HG03280 (cell line): ENCODE measurements at regions not wholly inside any gene's neighbourhood (a gene's known extent, or its start where the extent isn't known, plus 50 kb on each side); places are given as distances from the start of the nearest gene placed in this dataset.
"Not testable (repeated sequence)": the region's sequence is repeated elsewhere in the genome, so short reads cannot be mapped to it uniquely, and the experiment has no call there.

Experiments used
- ATAC-seq: cut with Tn5 transposase; IDR thresholded peaks from one replicate; pipeline ENCODE4 v1.9.1; 2021; ENCODE audit warnings: mild to moderate bottlenecking, moderate library complexity; ENCODE audit not compliant: unreplicated experiment

DNA sequence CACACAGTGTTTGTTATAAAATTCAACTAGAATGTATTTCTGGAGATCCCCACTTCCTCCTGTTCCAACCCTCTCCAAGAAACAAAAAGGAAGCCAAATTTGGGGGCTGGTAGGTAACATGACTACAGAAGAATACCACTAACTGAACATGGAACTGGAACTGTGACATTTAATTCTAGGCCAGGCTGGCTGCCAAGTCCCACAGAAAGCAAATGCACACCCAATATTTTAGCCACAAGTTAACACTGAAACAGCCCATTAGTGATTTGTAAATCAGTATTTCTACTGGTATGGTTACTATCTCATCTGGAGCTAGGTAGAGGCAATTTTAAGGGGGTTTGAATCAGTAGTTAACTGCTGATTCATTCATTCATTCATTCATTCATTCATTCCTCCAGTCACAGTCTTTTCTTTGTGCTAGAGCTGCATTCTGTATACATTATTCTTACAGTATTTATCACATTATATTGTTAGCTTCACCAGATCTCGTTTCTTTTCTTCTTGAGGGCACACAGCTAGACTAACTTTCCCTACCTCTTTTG is 131.7 kb upstream of the GDNF start:
- no peak for ATAC-seq

DNA sequence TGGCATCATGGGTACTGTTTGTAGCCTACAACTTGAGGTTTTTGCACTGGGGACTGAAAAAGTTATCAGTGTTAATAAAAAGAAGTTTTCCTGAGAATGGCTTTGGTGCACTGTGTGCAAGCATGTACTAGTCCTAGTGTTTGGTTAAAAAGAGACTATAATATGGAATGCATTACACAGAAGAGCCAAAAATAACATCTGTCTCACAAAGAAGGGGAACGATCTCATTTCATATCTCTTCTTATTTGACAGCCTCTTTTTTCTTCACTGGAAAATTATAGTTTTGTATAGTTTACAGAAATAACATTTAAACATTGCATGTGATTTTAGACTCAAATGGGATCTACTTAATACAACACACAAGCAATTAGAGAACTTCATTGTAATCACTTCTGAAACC is 127.0 kb upstream of the GDNF start:
- no peak for ATAC-seq

DNA sequence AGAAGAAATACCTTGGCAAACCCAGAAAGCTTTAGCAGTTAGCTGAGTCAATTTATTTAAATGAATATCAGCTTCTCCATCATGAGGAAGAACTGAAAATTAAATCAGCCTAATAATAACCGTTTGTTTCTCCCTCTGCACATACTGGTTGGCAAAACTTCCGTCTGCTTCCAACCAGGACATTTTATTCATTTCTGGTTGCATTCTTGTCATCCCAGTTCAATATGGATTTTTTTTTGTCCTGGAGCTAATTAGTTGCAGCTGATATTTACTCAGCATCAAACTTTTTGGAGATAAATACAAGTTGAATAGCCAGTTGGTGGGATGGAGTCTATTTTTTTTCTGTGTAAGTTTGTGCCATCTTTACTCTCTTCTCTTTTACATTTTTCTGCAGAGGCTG is 126.5 kb upstream of the GDNF start:
- no peak for ATAC-seq

DNA sequence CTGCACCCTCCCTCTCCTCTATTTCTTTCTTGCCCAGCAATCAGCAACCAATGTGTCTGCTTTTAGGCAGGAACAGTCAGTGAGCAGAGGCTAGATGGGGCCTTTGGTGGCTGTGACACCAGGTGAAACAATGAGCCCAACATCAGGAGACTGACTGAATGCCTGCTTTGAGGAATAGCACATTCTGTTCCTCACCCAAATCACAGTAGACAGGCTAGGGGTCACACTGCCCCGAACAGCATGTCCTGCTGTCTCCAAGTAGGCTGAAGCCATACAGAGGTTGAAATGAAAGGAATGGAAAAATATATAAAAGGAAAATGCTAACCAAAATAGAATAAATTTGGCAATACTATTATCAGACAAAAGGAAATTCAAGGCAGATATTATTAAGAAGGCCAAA is 122.5 kb upstream of the GDNF start:
- no peak for ATAC-seq

DNA sequence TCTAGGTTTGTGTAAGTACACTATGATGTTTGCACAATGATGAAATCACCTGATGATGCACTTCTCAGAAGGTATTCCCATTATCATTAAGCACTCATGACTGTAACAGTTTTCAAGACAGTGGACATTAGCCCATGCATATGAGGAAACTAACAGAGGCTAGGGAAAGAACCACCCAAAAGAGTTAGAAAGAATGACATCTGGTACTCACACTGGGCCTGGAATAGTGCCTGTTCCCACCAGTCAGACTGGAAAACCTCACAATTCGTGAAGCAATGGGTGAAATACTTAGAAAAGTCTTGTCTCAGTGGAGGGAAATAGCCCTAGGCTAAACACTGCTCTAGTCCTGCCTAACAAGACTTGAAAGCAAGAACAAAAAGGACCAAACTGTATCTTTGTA is 117.4 kb upstream of the GDNF start:
- ATAC-seq, result no peak

DNA sequence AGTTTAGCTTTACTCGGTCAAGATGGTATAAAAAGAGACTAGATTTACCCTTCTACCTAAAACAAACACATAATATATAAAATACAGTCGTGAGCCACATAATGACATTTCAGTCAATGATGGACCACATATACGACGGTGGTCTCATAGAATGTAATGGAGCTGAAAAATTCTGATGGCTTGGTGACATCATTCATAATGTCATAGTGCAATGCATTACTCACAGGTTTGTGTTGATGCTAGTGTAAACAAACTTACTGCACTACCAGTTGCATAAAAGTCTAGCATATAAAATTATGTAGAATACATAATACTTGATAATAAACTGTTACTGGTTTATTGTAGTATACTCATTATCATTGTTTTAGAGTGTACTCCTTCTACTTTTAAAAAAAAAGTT is 115.9 kb upstream of the GDNF start:
- no peak for ATAC-seq

DNA sequence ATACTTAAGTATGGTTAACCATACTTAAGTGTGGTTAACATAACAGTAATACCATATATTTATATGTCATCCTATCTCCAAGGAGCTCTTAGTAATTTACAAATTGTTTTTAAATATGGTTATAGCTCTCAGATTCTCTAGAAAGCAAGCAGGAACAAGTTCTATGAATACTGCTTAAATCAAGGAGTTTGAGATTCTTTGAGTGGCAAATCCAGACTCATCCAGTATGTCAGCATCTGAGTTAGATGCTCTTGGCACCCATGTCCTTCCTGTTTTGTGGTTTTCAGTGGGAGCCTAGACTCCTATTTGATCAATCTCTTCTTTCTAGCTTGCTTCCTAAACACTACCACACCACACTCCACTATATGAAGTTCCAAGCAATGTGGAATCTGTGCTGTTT is 114.7 kb upstream of the GDNF start:
- ATAC-seq, result no peak

DNA sequence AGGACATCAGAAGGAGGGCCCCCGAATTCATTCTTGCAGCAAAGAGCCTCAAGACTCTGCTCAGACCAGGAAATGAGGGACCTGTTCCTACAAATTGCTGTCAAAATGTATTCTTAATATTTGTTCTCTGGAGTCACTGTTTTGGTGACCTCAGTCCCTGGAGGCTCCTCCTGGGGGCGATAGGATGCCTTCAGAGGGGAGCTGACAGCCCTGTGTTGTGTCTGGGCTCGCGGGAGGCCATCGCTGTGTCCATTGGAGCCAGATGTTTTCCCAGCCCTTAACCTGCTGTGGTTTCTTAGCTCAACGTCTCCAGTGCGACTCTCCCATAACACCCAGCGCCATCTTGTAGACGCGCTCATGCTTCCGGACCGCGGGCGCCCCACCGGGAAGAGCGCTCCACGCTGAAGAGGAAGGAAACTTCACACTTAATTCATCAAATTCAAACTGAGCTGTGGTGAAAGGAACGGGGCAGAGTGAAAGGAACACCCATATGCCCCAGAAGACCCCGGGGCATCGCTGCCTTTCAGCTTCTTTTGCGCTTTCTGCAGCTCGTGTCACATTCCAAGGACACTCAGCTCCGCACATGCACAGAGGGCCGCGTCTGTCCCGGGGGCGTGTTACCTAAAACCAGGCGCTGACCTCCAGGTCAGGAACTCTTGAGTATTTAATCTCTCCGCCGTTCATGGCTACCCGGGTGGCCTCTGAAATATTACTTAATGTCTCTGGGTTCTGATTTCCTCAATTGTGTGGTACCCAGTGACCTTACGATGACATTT is 112.3 kb upstream of the GDNF start:
- ATAC-seq, result no peak

DNA sequence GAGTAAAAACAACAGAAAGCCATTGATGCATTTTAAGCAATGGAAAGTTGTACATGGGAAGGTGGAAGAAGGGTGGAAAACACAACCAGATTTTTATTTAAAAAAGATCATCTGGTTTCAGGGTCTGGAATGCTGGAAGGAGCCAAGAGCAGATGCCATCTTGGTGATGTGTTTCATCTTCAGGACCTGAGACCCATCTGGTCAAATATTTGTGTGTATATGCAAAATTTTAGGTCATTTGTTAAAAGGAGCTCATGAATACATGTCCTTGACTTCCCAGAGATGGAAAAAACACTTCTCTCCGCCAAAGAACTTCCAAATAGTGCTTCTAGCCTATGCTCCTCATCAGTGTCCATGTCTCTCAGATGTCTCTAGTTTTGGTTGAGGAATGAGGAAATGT is 110.6 kb upstream of the GDNF start:
- no peak for ATAC-seq

DNA sequence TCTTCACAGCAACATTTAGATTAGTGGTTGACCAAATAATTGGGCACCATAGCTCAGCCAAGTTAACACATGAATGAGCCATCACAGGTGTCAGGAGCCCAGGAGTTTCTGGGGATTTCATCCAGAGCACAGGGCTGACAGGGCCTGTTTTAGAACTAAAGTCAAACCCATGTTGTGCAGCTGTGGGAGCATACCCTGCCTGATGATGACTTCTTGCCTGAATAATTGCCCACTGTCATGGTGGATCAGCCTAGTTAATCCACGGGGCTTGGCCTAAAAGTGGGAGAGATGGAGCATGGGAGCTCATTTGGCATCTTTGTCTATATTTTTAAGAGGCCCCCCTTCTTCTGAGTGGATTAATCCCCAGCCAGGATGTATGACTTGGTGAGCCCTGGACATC is 105.6 kb upstream of the GDNF start:
- ATAC-seq, result no peak

DNA sequence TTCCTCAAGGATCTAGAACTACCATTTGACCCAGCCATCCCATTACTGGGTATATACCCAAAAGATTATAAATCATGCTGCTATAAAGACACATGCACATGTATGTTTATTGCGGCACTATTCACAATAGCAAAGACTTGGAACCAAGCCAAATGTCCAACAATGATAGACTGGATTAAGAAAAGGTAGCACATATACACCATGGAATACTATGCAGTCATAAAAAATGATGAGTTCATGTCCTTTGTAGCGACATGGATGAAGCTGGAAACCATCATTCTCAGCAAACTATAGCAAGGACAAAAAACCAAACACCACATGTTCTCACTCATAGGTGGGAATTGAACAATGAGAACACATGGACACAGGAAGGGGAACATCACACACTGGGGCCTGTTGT is 103.3 kb upstream of the GDNF start:
- ATAC-seq, result not testable (repeated sequence)

DNA sequence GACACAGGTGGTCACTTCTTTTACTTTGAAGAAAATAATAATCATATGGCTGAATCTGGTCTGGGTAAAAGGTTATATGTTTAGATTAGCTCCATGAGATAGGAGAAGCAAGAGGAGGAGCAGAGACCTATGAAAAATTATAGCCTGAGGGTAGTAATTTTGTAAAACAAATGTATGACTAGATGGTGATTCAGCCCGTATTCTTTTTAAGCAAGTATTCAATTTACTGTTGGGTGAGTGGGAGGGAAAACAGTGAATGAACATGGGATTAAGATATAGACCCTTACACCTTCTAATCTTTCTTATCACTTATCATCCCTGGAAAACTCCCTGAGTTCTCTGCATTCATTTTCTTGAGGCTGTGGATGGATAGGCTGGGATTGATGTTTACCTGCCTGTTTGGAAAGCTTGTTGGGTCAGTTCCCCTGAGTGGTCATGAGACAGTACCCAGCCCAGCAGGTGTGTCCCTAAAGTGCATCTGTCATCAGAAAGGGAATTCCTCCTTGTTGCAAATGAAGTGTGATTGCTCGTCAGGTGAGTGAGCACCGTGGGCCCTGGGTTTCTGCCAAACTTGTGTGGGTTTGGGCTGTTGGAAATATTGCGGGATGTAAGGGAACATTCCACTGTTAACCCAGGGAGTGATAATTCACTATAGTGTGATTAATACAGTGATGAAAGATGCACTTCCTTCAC is 101.2 kb upstream of the GDNF start:
- ATAC-seq, result no peak

DNA sequence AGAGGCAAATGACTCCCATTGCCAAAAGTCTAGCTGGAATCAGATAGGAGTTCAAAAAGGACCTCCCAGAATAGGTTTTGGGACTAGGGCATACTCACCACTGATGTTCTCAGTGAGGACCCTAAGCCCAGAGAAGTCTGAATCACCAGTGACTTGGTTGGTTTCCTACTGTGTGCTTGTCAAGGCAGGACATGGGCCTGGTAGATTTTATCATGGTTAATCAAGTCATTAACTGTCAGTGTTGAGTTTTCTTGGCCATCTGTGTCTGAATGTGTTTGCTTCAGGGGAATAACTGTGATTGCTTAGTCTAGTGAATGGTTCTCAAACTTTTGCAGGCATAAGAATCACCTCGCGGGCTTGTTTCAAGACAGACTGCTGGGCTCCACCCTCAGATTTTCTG is 99.0 kb upstream of the GDNF start:
- ATAC-seq, result no peak

DNA sequence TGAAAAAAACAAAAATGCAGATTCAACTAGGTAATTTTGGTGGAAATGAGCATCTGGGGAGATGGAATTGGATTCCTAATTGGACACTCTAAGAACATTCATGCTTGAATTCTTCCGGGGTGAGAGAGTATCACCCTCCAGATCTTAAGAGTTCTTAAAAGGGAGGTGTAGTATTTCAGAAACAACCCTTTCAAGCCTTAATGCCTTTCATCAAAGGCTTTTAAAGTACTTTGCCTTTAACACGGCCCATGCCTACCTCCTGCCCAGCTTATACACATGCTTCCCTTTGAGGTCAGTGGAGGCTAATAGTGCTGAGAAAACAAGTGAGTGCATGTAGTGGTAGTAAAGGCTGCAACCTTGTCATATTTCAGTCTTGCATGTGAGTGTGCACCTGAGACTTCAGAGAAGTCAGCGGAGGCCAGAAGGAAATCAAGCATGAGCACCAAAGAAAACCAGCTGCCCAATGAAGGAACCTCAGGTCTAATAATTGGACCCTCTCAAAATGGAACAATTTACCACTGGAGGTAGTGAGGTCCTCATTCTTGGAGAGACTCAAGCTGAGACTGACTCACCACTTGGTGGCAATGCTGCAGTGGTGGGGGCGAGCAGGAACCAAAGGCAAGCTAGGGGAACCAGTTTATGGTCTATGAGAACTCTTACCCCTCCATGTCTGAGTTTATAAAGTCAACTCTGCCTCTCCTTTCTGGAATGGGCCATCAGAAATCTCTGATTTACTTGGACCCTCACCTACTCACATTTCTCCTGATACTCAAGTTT is 98.4 kb upstream of the GDNF start:
- no peak for ATAC-seq

DNA sequence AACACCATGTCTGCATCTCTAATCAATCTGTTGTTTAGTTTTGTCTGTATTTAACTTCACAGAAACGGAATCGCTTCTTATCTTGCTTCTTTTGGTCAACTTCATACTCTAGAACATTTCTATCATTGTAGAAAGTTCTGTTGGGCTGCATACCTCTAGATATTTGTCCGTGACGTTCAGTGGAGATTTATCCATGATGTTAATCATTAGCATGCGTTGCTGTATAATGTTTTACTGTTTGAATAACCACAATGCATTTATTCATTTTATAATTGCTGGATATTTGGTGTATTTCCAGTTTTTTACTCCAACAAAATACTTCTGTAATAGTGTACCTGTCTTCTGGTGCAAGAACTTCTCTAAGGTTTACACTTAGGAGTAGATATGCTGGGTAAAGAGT is 96.2 kb upstream of the GDNF start:
- no peak for ATAC-seq

DNA sequence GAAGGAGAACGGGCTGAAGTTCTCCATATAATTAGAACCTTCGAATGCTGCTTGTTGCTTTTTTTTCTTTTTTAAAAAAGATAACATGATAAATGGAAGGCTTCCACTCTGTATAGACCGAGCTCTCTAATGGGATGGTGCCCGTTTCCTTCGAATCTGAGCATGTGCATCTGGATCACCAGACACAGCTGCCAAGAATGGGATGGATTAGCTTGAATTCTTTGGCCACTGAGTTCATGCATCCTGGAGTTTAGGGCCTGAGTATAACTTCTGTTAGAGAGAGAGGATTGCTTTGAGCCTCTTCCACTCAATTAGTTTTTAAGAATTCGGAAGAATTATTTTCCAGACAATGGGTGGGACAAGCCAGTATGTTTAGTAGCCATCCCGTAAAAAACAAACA is 93.7 kb upstream of the GDNF start:
- no peak for ATAC-seq

DNA sequence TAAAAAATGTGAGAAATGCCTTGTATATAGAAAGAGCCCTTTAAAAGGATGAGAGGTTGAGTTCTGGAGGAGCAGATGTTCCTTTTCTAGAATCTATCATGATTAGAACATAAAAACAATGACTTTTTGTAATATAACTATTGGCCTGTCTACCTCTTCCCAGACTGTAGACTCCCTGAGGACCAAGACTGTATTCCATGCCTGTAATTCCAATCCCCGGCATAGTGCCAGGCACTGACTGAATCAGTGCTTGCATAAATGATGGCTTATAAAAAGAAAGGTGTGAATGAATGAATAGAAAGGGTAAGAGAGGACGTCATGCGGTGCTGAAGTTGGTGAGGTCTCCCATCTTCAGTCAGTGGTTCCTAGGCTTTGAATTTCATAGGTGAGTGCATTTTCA is 92.6 kb upstream of the GDNF start:
- ATAC-seq, result no peak

DNA sequence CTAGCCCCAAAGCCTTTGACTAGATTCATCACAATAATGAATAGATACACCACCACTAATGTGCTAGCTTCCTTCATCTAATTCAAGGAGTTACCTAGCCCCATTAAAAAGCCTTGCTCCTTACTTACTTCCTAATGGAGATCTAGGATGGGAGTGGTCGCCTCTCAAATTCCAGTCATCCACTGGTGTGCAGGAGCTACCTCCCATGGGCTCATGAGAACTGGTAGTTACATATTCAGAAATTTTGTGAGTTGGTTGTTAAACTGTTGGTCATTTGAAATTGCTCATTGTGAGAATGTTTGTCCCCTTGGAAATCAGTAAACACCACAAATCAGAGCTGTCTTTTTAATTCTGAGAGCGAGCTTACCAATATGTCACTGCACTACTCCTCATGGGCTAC is 91.7 kb upstream of the GDNF start:
- no peak for ATAC-seq

DNA sequence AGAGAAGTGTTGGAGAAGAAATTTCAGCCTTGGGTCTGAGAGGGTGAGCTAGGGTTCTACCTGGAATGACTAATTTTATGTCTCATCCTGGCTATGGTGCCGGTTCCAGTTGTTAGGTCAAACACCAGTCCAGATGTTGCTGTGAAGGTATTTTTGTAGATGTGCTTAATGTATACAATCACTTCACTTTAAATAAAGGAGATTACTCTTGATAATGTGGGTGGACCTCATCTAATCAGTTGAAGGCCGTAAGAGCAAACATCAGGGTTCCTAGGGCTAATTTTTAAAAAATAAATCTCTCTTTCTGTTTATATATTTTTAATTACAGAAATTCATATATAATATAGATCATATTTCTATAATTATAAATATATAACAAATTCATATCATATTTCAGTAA is 90.5 kb upstream of the GDNF start:
- no peak for ATAC-seq

DNA sequence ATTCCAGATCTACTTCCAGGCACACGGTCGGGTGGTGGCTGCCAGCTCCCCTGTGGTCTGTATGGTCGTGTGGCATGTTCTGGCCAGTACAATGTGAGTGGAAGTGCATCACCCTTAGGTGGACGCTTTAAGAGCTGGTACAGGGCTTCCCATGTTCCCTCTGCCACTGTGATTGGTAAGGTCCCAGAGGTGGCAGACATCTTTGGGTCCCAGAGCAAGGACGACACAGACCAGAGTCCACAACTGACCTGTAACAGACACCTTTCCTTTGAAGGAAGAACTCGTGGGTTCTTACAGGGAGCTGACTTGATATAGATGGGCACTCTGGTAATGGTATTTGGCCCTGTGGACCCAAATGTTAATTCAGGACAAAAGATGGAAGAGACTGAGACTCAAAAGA is 90.0 kb upstream of the GDNF start:
- no peak for ATAC-seq

DNA sequence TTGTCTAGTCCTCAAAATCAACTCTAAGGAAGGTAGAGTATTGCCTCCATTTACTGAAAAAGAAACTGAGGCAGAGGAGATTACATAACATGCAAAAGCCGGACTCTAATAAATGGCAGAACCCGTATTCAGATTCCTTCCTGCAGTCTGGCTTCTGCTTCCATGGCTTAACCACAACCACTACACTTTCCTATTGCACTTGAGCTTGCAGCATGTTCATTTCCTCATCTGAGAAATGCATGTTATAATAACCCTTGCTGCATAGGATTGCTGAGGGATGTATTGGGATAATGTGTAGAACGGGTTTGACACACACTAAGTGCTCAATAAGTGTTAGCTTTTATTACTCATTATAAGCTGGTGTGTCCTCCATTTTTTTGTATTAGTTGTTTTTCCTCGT is 87.9 kb upstream of the GDNF start:
- not testable (repeated sequence) for ATAC-seq

DNA sequence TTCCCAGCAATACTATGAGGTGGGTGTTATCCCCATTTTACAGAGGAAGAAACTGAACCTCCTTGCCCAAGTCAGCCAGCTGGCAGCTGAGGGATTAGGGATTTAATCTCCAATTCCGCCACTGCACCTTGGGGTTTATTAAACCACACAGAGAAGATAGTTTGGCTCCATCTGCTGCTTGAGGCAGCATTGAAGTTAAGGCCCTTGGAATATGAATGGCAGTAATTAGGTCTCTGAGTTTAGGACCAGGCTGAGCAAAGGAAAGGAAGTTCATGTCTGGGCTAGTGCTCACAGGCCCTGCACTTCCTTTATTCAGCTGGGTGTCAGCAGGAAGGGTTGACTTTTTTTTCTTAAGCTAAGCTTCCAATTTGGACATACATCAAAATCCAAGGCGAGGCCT is 86.9 kb upstream of the GDNF start:
- no peak for ATAC-seq
